Ramos (cell line): ENCODE measurements at regions not wholly inside any gene's neighbourhood (a gene's known extent, or its start where the extent isn't known, plus 50 kb on each side); places are given as distances from the start of the nearest gene placed in this dataset.

Experiments
- in situ Hi-C: fragments of 300-500 bp; cut with MboI; formaldehyde crosslinking; loops from one replicate; pipeline ENCODE4 v1.14.3; 2022; ENCODE audit warnings: low sequenced_read_pairs; ENCODE audit not compliant: unreplicated experiment

- in situ Hi-C loops = no loop called here
Measured at GRCh38 chr2:5911718-5912117, 219.5 kb downstream of the SOX11 start.

GRCh38 chr2:5913711-5914395, 221.7 kb downstream of the SOX11 start:
- in situ Hi-C loops = no loop called here

GRCh38 chr2:5914811-5915611, 222.8 kb downstream of the SOX11 start:
- in situ Hi-C loops = no loop called here

GRCh38 chr2:5915881-5916310, 223.7 kb downstream of the SOX11 start:
- in situ Hi-C loops = no loop called here

GRCh38 chr2:5921081-5921642, 229.0 kb downstream of the SOX11 start:
- in situ Hi-C loops = no loop called here

- in situ Hi-C loops = no loop called here
Measured at GRCh38 chr2:5923957-5924945, 232.1 kb downstream of the SOX11 start.

- in situ Hi-C loops = no loop called here
Measured at GRCh38 chr2:5925604-5926003, 233.4 kb downstream of the SOX11 start.

GRCh38 chr2:5926871-5927512, 234.8 kb downstream of the SOX11 start:
- in situ Hi-C loops = no loop called here

GRCh38 chr2:5932556-5933469, 240.6 kb downstream of the SOX11 start:
- in situ Hi-C loops = no loop called here

GRCh38 chr2:5933669-5934068, 241.5 kb downstream of the SOX11 start:
- in situ Hi-C loops = no loop called here

- in situ Hi-C loops = no loop called here
Measured at GRCh38 chr2:5937321-5937720, 245.1 kb downstream of the SOX11 start.

GRCh38 chr2:5937851-5938565, 245.8 kb downstream of the SOX11 start:
- in situ Hi-C loops = no loop called here

GRCh38 chr2:5938566-5938896, 246.3 kb downstream of the SOX11 start:
- in situ Hi-C loops = no loop called here

GRCh38 chr2:5939553-5939952, 247.4 kb downstream of the SOX11 start:
- in situ Hi-C loops = no loop called here

- in situ Hi-C loops = no loop called here
Measured at GRCh38 chr2:5940596-5941535, 248.7 kb downstream of the SOX11 start.

GRCh38 chr2:5942204-5942603, 250.0 kb downstream of the SOX11 start:
- in situ Hi-C loops = no loop called here

- in situ Hi-C loops = no loop called here
Measured at GRCh38 chr2:5945742-5946141, 253.6 kb downstream of the SOX11 start.
